GM19035 (cell line): ENCODE measurements at regions not wholly inside any gene's neighbourhood (a gene's known extent, or its start where the extent isn't known, plus 50 kb on each side); places are given as distances from the start of the nearest gene placed in this dataset.

Experiments
- ATAC-seq: cut with Tn5 transposase; IDR thresholded peaks from one replicate; pipeline ENCODE4 v1.9.1; 2021; ENCODE audit not compliant: unreplicated experiment

- ATAC-seq, result no peak
These were observed 156.4 kb upstream of the FOXF1 start for GRCh38 chr16:86353948-86354347.

- ATAC-seq, result no peak
These were observed 155.4 kb upstream of the FOXF1 start for GRCh38 chr16:86354641-86355513.

DNA sequence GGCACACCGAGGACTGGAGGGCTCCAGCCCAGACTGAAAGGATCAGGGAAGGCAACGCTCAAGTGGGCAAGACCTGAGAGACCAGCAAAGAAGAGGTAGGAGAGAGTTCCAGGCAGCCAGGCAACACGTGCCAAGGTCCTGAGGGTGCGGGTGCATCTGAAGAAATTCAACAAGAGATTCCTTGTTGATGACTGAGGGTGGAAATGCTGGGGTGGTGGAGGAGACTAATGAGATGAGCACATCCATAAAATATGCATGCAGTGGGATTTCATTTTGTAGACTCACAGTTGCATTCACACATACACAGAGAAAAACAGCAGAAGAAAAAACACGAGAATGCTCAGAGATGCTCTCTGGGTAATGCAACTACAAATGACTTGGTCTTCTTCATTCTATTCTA is 154.8 kb upstream of the FOXF1 start:
- no peak for ATAC-seq

- no peak for ATAC-seq
These were observed 154.4 kb upstream of the FOXF1 start for GRCh38 chr16:86355951-86356350.

DNA sequence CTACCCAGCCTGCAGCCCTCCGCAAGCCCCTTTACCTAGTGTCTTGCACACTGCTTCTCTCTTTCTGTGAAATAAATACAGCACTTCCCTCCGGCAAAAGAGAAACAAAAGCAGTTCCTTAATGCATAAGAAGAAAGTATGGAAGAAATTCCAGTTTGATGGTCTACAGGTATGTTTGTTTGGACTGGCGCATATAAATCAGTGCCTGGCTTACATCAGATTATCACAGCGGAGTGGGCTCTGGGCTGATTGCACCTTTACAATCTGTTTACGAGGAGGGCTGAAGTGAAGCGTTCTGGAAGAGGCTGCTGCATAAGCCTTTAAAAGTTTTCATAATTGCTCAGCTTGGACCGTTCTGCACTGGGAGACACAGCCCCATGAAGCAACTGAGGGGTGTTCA is 153.5 kb upstream of the FOXF1 start:
- ATAC-seq, result no peak

GRCh38 chr16:86357303-86357702 is 153.0 kb upstream of the FOXF1 start:
- ATAC-seq, result no peak

DNA sequence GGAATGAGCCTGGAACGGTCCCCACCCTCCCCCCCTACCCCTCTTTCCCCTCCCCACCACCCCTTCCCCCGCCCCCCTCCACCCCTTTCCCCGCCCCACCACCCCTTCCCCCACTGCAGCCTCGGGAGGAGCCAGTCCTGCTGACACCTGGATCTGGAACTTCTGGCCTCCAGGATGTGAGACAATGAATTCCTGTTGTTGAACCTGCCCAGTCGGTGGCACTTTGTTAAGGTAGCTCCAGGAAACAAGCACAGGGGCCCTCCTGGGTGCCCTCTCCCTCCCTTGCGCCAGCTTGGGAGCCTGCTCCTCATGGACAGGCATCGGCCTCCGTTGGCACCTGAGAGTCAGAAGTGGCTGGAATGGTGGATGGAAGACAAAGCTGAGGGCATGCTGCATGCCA is 152.4 kb upstream of the FOXF1 start:
- no peak for ATAC-seq

GRCh38 chr16:86359571-86359970 is 150.8 kb upstream of the FOXF1 start:
- ATAC-seq, result no peak

GRCh38 chr16:86362155-86362849 is 148.0 kb upstream of the FOXF1 start:
- no peak for ATAC-seq

- no peak for ATAC-seq
These were observed 147.3 kb upstream of the FOXF1 start for GRCh38 chr16:86363057-86363490.

DNA sequence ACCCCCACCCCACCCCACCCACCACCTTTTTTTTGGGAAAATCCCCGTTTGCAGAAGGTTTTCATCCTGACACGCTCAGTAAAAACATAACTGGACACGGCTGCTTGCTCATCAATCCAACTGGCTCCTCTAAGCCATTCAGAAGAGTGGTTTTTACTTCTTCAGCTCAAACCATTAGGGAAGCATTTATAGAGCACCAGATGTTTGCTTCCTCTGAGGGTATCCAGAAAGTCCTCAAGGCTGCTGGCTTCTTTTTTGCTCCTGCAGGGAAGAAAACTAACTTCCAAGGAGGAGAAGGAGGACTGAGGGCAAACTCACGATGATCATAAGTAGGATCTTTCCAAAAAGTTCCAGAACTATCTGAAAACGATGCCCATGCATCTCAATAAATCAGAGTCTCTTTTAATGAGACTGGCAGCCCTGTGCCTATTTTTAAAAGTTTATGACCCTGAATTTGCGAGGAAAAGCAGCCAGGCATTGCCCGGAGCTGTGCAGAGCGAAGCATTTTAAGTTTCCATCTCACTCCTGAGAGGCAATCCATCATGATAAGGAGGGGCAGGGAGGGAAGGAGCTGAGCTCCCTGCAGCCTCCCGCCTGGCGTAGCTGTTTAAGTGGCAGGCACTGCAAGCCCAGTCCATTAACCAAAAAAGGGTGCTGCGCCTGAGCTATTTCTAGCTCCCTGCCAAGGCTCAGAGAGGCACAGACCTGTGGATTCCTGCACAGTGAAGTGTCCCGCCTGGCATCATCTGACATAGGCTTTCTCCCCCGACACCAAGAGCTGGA is 146.3 kb upstream of the FOXF1 start:
- ATAC-seq, result no peak

DNA sequence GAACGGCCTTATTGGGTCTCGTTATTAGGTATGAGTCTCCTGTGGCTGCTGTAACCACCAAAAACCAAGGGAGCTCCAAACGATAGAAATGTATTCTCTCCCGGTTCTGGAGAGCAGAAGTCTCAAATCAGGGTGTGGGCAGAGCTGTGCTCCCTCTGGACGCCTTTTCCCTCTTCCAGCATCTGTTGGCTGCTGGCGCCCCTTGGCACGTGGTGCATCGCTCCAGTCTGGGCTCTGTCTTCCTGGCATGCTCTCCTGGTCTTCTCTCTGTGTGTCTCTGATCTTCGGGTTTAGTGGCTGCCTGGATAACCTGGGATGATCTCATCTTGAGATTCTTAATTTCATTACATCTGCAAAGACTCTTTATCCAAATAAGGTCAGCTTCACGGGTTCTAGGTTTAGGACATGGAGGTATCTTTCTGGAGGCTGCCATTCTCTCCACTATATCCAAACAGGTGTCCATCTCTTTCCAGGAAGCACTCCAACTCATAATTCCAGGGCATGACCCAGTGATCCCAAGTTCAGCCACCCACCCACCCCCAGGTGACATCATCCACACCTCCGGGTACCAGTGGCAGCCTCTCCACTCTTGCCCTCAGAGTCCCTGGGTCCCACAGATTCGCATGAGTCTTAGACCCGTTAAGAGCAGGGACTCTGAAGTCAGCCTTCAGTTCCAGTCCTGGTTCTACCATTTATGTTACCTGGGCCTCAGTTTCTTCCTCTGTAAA is 145.5 kb upstream of the FOXF1 start:
- no peak for ATAC-seq

DNA sequence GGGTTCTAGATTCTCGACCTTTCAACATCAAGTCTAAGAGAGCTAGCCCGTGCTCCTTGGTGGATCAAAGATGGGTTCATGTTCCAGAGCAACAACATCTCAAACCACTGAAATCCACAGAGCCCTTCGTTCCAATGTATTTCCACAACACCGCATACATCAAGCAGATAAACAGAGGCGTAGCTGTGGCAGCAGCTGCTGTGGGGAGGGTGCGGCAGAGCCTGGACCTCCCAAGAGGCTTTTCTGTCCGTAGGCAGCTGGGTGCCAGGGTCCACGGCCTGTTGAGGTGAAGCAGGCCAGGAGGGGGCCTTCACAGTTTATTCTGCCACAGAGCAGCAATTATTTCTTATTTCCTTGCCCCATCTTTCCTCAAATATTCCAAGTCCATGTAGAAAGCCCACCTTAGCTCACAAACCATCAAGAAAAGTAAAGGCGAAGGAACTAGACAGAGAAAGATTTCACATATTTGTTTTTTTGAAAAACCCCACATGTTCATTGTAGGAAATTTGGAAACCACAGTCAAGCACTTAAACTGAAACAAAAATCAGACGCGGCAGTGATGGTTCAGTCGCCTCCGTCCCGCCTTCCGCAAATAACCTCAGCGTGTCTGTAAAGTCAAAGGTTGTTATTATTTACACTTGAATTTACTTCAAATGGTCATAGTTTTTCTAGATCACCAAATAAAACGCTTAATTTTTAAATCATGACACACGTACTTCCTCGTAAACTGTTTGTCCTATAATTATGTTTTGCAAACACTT is 144.6 kb upstream of the FOXF1 start:
- no peak for ATAC-seq

DNA sequence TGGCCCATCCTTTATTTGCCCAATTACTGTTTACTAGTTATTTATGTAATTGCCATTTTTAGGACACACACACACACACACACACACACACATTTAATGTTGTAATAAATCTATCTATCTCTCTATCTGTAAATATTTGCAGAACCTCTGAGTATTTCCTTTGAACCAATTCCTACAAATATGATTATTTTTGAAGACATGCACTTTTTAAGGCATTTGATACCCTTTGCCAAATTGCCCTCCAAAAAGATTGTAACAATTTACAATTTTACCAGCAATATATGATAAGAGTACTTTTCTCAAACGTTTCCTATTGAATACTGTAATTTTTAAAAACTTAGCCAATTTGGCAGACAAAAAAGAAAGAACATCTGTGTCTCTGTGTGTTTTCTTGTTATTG is 143.8 kb upstream of the FOXF1 start:
- no peak for ATAC-seq

DNA sequence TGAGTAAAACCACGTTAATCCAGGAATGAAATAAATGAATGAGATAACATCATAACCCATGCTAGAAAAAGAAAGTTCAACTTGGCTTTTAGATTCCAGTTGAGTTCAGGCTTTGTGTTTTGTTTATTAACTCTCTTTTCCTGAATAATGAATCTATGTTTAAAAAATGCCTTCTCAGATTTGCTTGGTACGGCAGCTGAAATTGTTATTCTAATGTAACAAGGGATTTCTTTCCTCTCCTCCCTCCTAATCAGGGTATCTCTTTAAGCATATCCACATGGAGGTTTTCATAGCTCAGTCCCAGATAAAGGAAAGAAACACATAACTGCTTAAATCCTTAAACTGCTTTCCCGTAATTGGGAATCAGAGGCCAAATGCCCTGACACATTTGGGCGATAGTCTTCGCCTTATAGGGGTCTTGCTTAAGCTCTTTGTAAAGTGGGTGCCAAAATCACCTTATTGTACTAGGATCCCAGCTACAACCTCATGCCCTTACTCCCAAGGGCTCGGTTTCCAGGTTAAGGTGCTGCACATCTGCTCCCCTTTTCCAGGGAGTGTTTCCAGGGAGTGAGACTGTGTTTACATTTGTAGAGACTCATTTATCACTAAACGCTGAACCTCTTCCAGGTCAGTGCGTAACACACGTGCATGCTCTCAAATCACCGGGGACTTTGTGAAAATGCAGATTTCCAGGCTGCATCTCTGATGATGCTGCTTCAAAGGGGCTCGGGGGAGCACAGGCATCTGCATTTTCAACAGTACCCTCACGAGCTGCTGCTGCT is 142.8 kb upstream of the FOXF1 start:
- no peak for ATAC-seq

DNA sequence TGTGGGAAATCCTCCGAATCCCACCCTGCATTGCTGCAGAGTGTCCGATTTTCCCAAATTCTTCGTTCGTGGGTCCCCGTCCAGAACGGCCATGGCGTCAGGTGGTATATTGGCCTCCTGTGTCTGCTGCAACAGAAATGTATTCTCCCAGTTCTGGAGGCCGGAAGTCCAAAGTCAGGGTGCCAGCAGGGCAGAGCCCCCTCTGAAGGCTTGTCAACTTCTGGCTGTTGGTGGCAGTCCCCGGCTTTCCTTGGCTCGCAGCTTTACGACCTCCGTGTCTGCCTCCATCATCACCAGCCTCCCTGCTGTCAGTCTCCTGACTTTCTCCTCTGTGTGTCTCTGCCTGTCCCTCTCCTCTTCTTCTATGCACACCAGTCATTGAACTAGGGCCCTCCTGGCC is 142.1 kb upstream of the FOXF1 start:
- ATAC-seq, result no peak

- no peak for ATAC-seq
These were observed 140.3 kb upstream of the FOXF1 start for GRCh38 chr16:86370062-86370461.

GRCh38 chr16:86371083-86371803 is 139.1 kb upstream of the FOXF1 start:
- no peak for ATAC-seq

DNA sequence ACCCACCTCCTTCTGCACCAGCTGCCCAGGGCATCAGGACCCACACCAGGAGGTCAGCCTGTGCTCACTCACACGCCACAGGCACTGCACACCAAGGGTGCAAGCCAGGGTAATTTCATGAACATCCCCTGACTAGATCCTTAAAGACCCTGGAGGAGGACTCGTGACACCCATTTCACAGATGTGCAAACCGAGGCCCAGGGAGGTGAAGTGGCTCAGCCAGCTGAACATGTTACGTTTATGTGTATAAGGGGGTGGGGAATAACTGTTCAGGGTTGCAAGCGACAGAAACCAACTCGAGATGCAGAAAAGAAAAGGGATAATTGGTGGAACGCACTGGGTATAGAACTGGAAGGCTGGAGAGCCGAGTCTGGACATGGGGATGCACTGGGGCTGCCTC is 138.1 kb upstream of the FOXF1 start:
- no peak for ATAC-seq
